H1 (cell line): ENCODE measurements at regions not wholly inside any gene's neighbourhood (a gene's known extent, or its start where the extent isn't known, plus 50 kb on each side); places are given as distances from the start of the nearest gene placed in this dataset.

Experiments
- CTCF ChIA-PET: fragments of 300-600 bp; sonication (Branson Sonifier 250); formaldehyde crosslinking; loops from one replicate; lab custom pipeline; 2021; ENCODE audit not compliant: partially characterized antibody; lab: Charles Lee
- POLR2A ChIA-PET: fragments of 300-600 bp; sonication (Branson Sonifier 250); formaldehyde crosslinking; loops from one replicate; lab custom pipeline; 2021; ENCODE audit warnings: inconsistent platforms; ENCODE audit not compliant: partially characterized antibody; lab: Charles Lee
- DNase-seq, 2 experiments: peaks; one replicate each; pipeline versions ENCODE4 v3.0.0 to v3.0.0-alpha.2; 2010 to 2022; ENCODE audit warnings: low spot score in 2 of 2, low read depth in 1 of 2, mixed read lengths in 1 of 2
- FAIRE-seq: peaks from 2 replicates; lab custom pipeline; 2011; peaks lifted over from hg19 to GRCh38; lab: Jason Lieb, UNC
- H2AFZ ChIP-seq: 2 replicates; pipeline ENCODE4 v1.8.1; 2012; ENCODE audit warnings: low read length, inconsistent platforms
- H2AK5ac ChIP-seq: 2 replicates; pipeline ENCODE4 v1.6.1; 2013; ENCODE audit warnings: low read depth, low read length
- H2BK120ac ChIP-seq: replicated peaks from 2 replicates; pipeline ENCODE3; 2013; ENCODE audit warnings: low read depth, low read length, inconsistent platforms
- H2BK12ac ChIP-seq: 2 replicates; pipeline ENCODE4 v1.6.1; 2013; ENCODE audit warnings: low read depth, low read length
- H2BK15ac ChIP-seq: 2 replicates; pipeline ENCODE4 v1.6.1; 2013; ENCODE audit warnings: low read length
- H2BK20ac ChIP-seq: 2 replicates; pipeline ENCODE4 v1.6.1; 2013; ENCODE audit warnings: low read length
- H2BK5ac ChIP-seq: 2 replicates; pipeline ENCODE4 v1.6.1; 2013; ENCODE audit warnings: low read depth, low read length
- H3K14ac ChIP-seq: 2 replicates; pipeline ENCODE4 v1.6.1; 2013; ENCODE audit warnings: inconsistent platforms; ENCODE audit not compliant: insufficient read length
- H3K18ac ChIP-seq: 2 replicates; pipeline ENCODE4 v1.6.1; 2013; ENCODE audit warnings: low read length; ENCODE audit errors: extremely low read depth
- H3K23ac ChIP-seq: 2 replicates; pipeline ENCODE4 v1.6.1; 2013; ENCODE audit warnings: inconsistent platforms; ENCODE audit not compliant: insufficient read length
- H3K23me2 ChIP-seq: 2 replicates; pipeline ENCODE4 v1.6.1; 2013; ENCODE audit warnings: low read depth, low read length
- H3K27ac ChIP-seq: 2 replicates; pipeline ENCODE4 v1.6.1; 2011; ENCODE audit warnings: low read depth, low read length, inconsistent platforms
- H3K27me3 ChIP-seq, 4 experiments: replicated peaks in 1 of 4; 1 replicate in 1 of 4; 2 replicates in 3 of 4; pipeline versions ENCODE4 v1.6.1 to v1.8.1; 2011 to 2013; ENCODE audit warnings: low read length in 3 of 4, mild to moderate bottlenecking in 3 of 4, inconsistent platforms in 2 of 4, mixed read lengths in 2 of 4, moderate library complexity in 1 of 4; ENCODE audit not compliant: control insufficient read depth in 3 of 4, insufficient read depth in 3 of 4; ENCODE audit errors: extremely low read depth in 1 of 4
- H3K36me3 ChIP-seq, 4 experiments: 2 replicates each; pipeline versions ENCODE4 v1.6.1 to v1.8.1; 2011 to 2013; ENCODE audit warnings: mild to moderate bottlenecking in 4 of 4, low read length in 3 of 4, moderate library complexity in 2 of 4, control low read depth in 1 of 4, inconsistent platforms in 1 of 4; ENCODE audit not compliant: insufficient read depth in 4 of 4, control insufficient read depth in 2 of 4
- H3K4ac ChIP-seq: replicated peaks from 2 replicates; pipeline ENCODE3; 2013; ENCODE audit warnings: low read length, low read depth, mixed read lengths, inconsistent platforms; ENCODE audit not compliant: insufficient read length
- H3K4me1 ChIP-seq, 4 experiments: replicated peaks in 1 of 4; 1 replicate in 1 of 4; 2 replicates in 3 of 4; pipeline versions ENCODE4 v1.6.1 to v1.8.1; 2011 to 2013; ENCODE audit warnings: low read length in 3 of 4, inconsistent platforms in 2 of 4, mixed read lengths in 1 of 4; ENCODE audit not compliant: insufficient read depth in 4 of 4, control insufficient read depth in 3 of 4
- H3K4me2 ChIP-seq, 2 experiments: 2 replicates each; pipeline versions ENCODE4 v1.6.1 to v1.8.1; 2011 to 2013; ENCODE audit warnings: low read depth in 2 of 2, low read length in 2 of 2, control low read depth in 1 of 2, inconsistent platforms in 1 of 2, mild to moderate bottlenecking in 1 of 2; ENCODE audit not compliant: insufficient read depth in 1 of 2
- H3K4me3 ChIP-seq, 4 experiments: fragments of 200-600, 300-600 bp in 1 of 4; sonication (generic), shearing (Covaris generic), sonication (Bioruptor Twin) in 1 of 4; 2 replicates each; pipeline versions ENCODE4 v1.5.1 to v1.8.1; 2011 to 2016; ENCODE audit warnings: low read length in 4 of 4, low read depth in 3 of 4, control low read depth in 2 of 4, inconsistent platforms in 2 of 4, mild to moderate bottlenecking in 2 of 4, mixed read lengths in 1 of 4, moderate library complexity in 1 of 4; ENCODE audit not compliant: insufficient read depth in 2 of 4; ENCODE audit errors: extremely low read depth in 1 of 4
- H3K56ac ChIP-seq: replicated peaks from 2 replicates; pipeline ENCODE3; 2013; ENCODE audit warnings: low read depth, mild to moderate bottlenecking, mixed read lengths, low read length, inconsistent platforms; ENCODE audit not compliant: insufficient read length
- H3K79me1 ChIP-seq: 2 replicates; pipeline ENCODE4 v1.6.1; 2013; ENCODE audit warnings: low read depth, low read length, control low read depth
- H3K79me2 ChIP-seq, 2 experiments: 2 replicates each; pipeline versions ENCODE4 v1.6.1 to v1.8.1; 2012 to 2013; ENCODE audit warnings: low read length in 2 of 2, mild to moderate bottlenecking in 2 of 2, inconsistent platforms in 1 of 2; ENCODE audit not compliant: insufficient read depth in 2 of 2, control insufficient read depth in 1 of 2
- H3K9ac ChIP-seq, 4 experiments: replicated peaks in 1 of 4; 1 replicate in 1 of 4; 2 replicates in 3 of 4; pipeline versions ENCODE4 v1.6.1 to v1.8.1; 2011 to 2013; ENCODE audit warnings: low read depth in 3 of 4, low read length in 3 of 4, control low read depth in 2 of 4, mild to moderate bottlenecking in 2 of 4, moderate library complexity in 2 of 4, inconsistent platforms in 1 of 4; ENCODE audit errors: extremely low read depth in 1 of 4
- H3K9me3 ChIP-seq, 2 experiments: 2 replicates each; pipeline versions ENCODE4 v1.6.1 to v1.8.1; 2012 to 2013; ENCODE audit warnings: mild to moderate bottlenecking in 2 of 2, moderate library complexity in 2 of 2, control low read depth in 1 of 2, inconsistent platforms in 1 of 2, low read depth in 1 of 2, low read length in 1 of 2, mixed read lengths in 1 of 2; ENCODE audit not compliant: insufficient read depth in 2 of 2
- H4K20me1 ChIP-seq, 2 experiments: replicated peaks in 1 of 2; 2 replicates each; pipeline versions ENCODE3 to v1.8.1; 2011 to 2013; ENCODE audit warnings: inconsistent platforms in 2 of 2, low read length in 2 of 2, mild to moderate bottlenecking in 1 of 2; ENCODE audit not compliant: insufficient read depth in 2 of 2, control insufficient read depth in 1 of 2
- H4K5ac ChIP-seq: 2 replicates; pipeline ENCODE4 v1.6.1; 2013; ENCODE audit warnings: low read length, low read depth, mixed read lengths, inconsistent platforms; ENCODE audit not compliant: insufficient read length
- H4K8ac ChIP-seq: 2 replicates; pipeline ENCODE4 v1.8.0; 2013; ENCODE audit warnings: mild to moderate bottlenecking, moderate library complexity, low read length, inconsistent platforms; ENCODE audit not compliant: insufficient read depth; ENCODE audit errors: extremely low read depth
- H4K91ac ChIP-seq: replicated peaks from 2 replicates; pipeline ENCODE3; 2013; ENCODE audit warnings: low read length, mixed read lengths, inconsistent platforms; ENCODE audit not compliant: insufficient read length
- ATF2 ChIP-seq: IDR thresholded peaks from 2 replicates; pipeline ENCODE4 v1.6.1; 2012; ENCODE audit warnings: low read length, inconsistent platforms
- CTCF ChIP-seq, 3 experiments: IDR thresholded peaks; 1 replicate in 2 of 3; 2 replicates in 1 of 3; pipeline versions ENCODE4 v1.5.1 to v1.6.1; 2011; ENCODE audit warnings: low read length in 3 of 3, mild to moderate bottlenecking in 3 of 3, inconsistent platforms in 2 of 3, low read depth in 1 of 3, moderate library complexity in 1 of 3; ENCODE audit not compliant: insufficient read depth in 1 of 3; ENCODE audit errors: control extremely low read depth in 1 of 3
- HDAC2 ChIP-seq, 2 experiments: fragments of 300-600 bp in 1 of 2; sonication (generic) in 1 of 2; IDR thresholded peaks; 2 replicates each; pipeline ENCODE4 v1.6.1; 2011 to 2012; ENCODE audit warnings: low read depth in 2 of 2, low read length in 2 of 2, mild to moderate bottlenecking in 2 of 2, moderate library complexity in 2 of 2, borderline replicate concordance in 1 of 2, inconsistent platforms in 1 of 2
- POLR2AphosphoS5 ChIP-seq: IDR thresholded peaks from 2 replicates; pipeline ENCODE4 v1.6.1; 2011; ENCODE audit warnings: low read depth, low read length
- SIX5 ChIP-seq: IDR thresholded peaks from 2 replicates; pipeline ENCODE4 v1.6.1; 2011; ENCODE audit warnings: mild to moderate bottlenecking, low read depth, low read length
- SP1 ChIP-seq: IDR thresholded peaks from 2 replicates; pipeline ENCODE4 v1.6.1; 2011; ENCODE audit warnings: low read depth, low read length
- TAF1 ChIP-seq: IDR thresholded peaks from 2 replicates; pipeline ENCODE4 v1.6.1; 2011; ENCODE audit warnings: mild to moderate bottlenecking, low read depth, low read length
- TBP ChIP-seq: IDR thresholded peaks from 2 replicates; pipeline ENCODE4 v1.6.1; 2011; ENCODE audit warnings: low read depth, low read length, improper control_type of control experiment
- USF2 ChIP-seq: IDR thresholded peaks from 2 replicates; pipeline ENCODE4 v1.6.1; 2011; ENCODE audit warnings: low read length, improper control_type of control experiment
- YY1 ChIP-seq: IDR thresholded peaks from 2 replicates; pipeline ENCODE4 v1.6.1; 2011; ENCODE audit warnings: low read depth, mild to moderate bottlenecking, low read length
- WGBS, 2 experiments: shearing (Covaris generic) in 1 of 2; methylation state at CpG; one replicate each; pipeline versions ENCODE4 v1.1.6 to v1.1.7; 2013 to 2015; ENCODE audit warnings: low lambda C conversion rate in 2 of 2, mixed read lengths in 2 of 2, inconsistent platforms in 1 of 2, low coverage in 1 of 2, missing lambda C conversion rate in 1 of 2; ENCODE audit not compliant: insufficient replicate concordance in 2 of 2, insufficient coverage in 1 of 2, insufficient read length in 1 of 2; ENCODE audit errors: extremely low coverage in 1 of 2, missing lambda C conversion rate in 1 of 2; 5-methylcytosine and 5-hydroxymethylcytosine counted together

GRCh38 chr13:86429756-86430155 is 630.5 kb upstream of the SLITRK6 start:
- H3K36me3 ChIP-seq = no peaks in the 10 kb centered on the region
- TF ChIP-seq USF2 (no peak), ATF2 (no peak), HDAC2 (IDR thresholded peaks at IDR 0.05; ENCODE audit: borderline replicate concordance in 1 of 2, low read depth in 2 of 2, low read length in 2 of 2) (no peak), SP1 (no peak), SIX5 (no peak), TBP (no peak), CTCF (IDR thresholded peaks at IDR 0.05; ENCODE audit: control extremely low read depth in 1 of 3, insufficient read depth in 1 of 3, low read depth in 1 of 3, low read length in 3 of 3) (no peak), YY1 (no peak), TAF1 (no peak), POLR2AphosphoS5 (no peak)

More at GRCh38 chr13:86429756-86430155, 630.5 kb upstream of the SLITRK6 start:
- Histone ChIP-seq H2BK12ac (no peak overlapping the region), H2BK120ac (no peak overlapping the region), H3K79me2 (no peaks in the 10 kb centered on the region), H3K4me2 (no peak overlapping the region), H2AK5ac (no peak overlapping the region), H3K4ac (no peak overlapping the region), H2BK5ac (no peak overlapping the region), H4K5ac (no peak overlapping the region), H3K23ac (no peak overlapping the region), H4K91ac (no peak overlapping the region), H2BK20ac (no peak overlapping the region), H2BK15ac (no peak overlapping the region), H4K8ac (no peak overlapping the region), H3K18ac (no peak overlapping the region), H3K4me3 (no peak overlapping the region), H2AFZ (no peak overlapping the region), H3K9me3 (peaks cover 5 to 6% of the 10 kb centered on the region in 2 experiments; a peak in 1 of 4 replicates), H3K56ac (no peak overlapping the region), H3K27me3 (no peaks in the 10 kb centered on the region), H3K9ac (no peak overlapping the region), H3K27ac (no peak overlapping the region), H3K23me2 (no peaks in the 10 kb centered on the region), H3K4me1 (no peaks in the 10 kb centered on the region), H3K79me1 (no peaks in the 10 kb centered on the region), H3K14ac (no peak overlapping the region), H4K20me1 (no peaks in the 10 kb centered on the region)
- ChIA-PET POLR2A (no interaction called here), CTCF (no interaction called here)
- 86% methylated on average over 2 of the region's 2 CpGs; no CpG with 5 or more reads in 1 of the 2 experiments for WGBS, 2 experiments
- DNase-seq (no peak), FAIRE-seq (no peak)
